ENCODE measurements at regions not wholly inside any gene's neighbourhood (a gene's known extent, or its start where the extent isn't known, plus 50 kb on each side); places are given as distances from the start of the nearest gene placed in this dataset.

DNA sequence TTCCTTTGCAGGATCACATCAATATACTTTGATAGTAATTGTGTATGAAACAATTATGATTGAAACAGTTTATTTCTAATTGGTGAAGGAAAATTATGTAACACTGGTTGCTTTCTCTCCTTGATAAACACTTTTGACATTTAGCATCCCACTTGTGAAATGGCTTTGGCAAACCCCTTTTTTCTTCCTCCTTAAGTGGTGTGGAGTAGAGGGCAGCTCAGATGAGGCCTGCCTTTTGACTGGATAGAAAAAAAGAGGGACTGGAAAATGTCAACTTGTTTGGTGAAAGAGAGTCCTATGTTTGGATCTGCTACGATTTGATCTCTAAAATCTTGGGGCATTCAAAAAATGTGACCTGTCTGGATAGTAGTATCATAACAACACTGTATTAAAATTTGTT is 318.3 kb downstream of the MEIS1 start:
- DNase-seq (ENCODE audit: low spot score) (no peak), ATAC-seq (ENCODE audit: insufficient number of reproducible peaks, low FRiP score, low read depth) (no peak)
- Histone ChIP-seq H3K36me3 (no peaks in the 10 kb centered on the region), H3K9me3 (no peaks in the 10 kb centered on the region), H3K4me1 (ENCODE audit: control insufficient read depth in 1 of 2, low read depth in 2 of 2) (no peaks in the 10 kb centered on the region), H3K27me3 (replicated peaks; ENCODE audit: insufficient read depth) (no peaks in the 10 kb centered on the region), H3K4me3 (no peak overlapping the region), H3K27ac (no peak overlapping the region)
- TF ChIP-seq CTCF (IDR thresholded peaks at IDR 0.05): no peak

GRCh38 chr2:66753660-66754059 is 318.7 kb downstream of the MEIS1 start:
- H3K4me1 ChIP-seq (ENCODE audit: control insufficient read depth in 1 of 2, low read depth in 2 of 2): no peaks in the 10 kb centered on the region
- no peak overlapping the region for H3K27ac ChIP-seq
- TF ChIP-seq CTCF (IDR thresholded peaks at IDR 0.05): no peak
- H3K36me3 ChIP-seq: no peaks in the 10 kb centered on the region
- H3K27me3 ChIP-seq (replicated peaks; ENCODE audit: insufficient read depth): no peaks in the 10 kb centered on the region
- H3K4me3 ChIP-seq: no peak overlapping the region
- no peak for ATAC-seq (ENCODE audit: insufficient number of reproducible peaks, low FRiP score, low read depth)
- H3K9me3 ChIP-seq: no peaks in the 10 kb centered on the region
- no peak for DNase-seq (ENCODE audit: low spot score)

- no peaks in the 10 kb centered on the region for H3K36me3 ChIP-seq
- no peaks in the 10 kb centered on the region for H3K27me3 ChIP-seq (replicated peaks; ENCODE audit: insufficient read depth)
- H3K9me3 ChIP-seq: no peaks in the 10 kb centered on the region
- DNase-seq (ENCODE audit: low spot score) (no peak), ATAC-seq (ENCODE audit: insufficient number of reproducible peaks, low FRiP score, low read depth) (no peak)
- H3K4me1 ChIP-seq (ENCODE audit: control insufficient read depth in 1 of 2, low read depth in 2 of 2): no peaks in the 10 kb centered on the region
- H3K27ac ChIP-seq: no peak overlapping the region
- no peak for TF ChIP-seq CTCF (IDR thresholded peaks at IDR 0.05)
- no peak overlapping the region for H3K4me3 ChIP-seq
Observed at GRCh38 chr2:66755974-66756373, 321.0 kb downstream of the MEIS1 start.

- Histone ChIP-seq H3K9me3 (no peaks in the 10 kb centered on the region), H3K27me3 (replicated peaks; ENCODE audit: insufficient read depth) (no peaks in the 10 kb centered on the region), H3K4me1 (ENCODE audit: control insufficient read depth in 1 of 2, low read depth in 2 of 2) (no peaks in the 10 kb centered on the region), H3K4me3 (no peak overlapping the region), H3K27ac (no peak overlapping the region), H3K36me3 (no peaks in the 10 kb centered on the region)
- no peak for TF ChIP-seq CTCF (IDR thresholded peaks at IDR 0.05)
- ATAC-seq (ENCODE audit: insufficient number of reproducible peaks, low FRiP score, low read depth) (no peak), DNase-seq (ENCODE audit: low spot score) (no peak)
Observed at GRCh38 chr2:66761826-66762225, 326.9 kb downstream of the MEIS1 start.

DNA sequence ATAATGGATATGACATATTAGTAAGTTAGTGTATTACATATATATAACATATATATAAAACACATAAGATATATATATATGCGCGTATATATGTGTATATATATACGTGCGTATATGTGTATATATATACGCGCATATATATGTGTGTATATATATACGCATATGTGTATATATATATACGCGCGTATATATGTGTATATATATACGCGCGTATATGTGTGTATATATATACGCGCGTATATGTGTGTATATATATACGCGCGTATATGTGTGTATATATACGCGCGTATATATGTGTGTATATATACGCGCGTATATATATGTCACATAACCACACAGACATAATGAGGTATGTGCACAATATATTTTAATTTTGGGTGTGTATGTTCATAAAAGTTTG is 327.8 kb downstream of the MEIS1 start:
- Histone ChIP-seq H3K27ac (no peak overlapping the region), H3K4me3 (no peak overlapping the region), H3K36me3 (no peaks in the 10 kb centered on the region), H3K9me3 (no peaks in the 10 kb centered on the region), H3K4me1 (ENCODE audit: control insufficient read depth in 1 of 2, low read depth in 2 of 2) (no peaks in the 10 kb centered on the region), H3K27me3 (replicated peaks; ENCODE audit: insufficient read depth) (no peaks in the 10 kb centered on the region)
- TF ChIP-seq CTCF (IDR thresholded peaks at IDR 0.05): no peak
- no peak for ATAC-seq (ENCODE audit: insufficient number of reproducible peaks, low FRiP score, low read depth)
- no peak for DNase-seq (ENCODE audit: low spot score)
